ENCODE measurements at regions not wholly inside any gene's neighbourhood (a gene's known extent, or its start where the extent isn't known, plus 50 kb on each side); places are given as distances from the start of the nearest gene placed in this dataset.
"Not testable (repeated sequence)": the region's sequence is repeated elsewhere in the genome, so short reads cannot be mapped to it uniquely, and the experiment has no call there.

DNA sequence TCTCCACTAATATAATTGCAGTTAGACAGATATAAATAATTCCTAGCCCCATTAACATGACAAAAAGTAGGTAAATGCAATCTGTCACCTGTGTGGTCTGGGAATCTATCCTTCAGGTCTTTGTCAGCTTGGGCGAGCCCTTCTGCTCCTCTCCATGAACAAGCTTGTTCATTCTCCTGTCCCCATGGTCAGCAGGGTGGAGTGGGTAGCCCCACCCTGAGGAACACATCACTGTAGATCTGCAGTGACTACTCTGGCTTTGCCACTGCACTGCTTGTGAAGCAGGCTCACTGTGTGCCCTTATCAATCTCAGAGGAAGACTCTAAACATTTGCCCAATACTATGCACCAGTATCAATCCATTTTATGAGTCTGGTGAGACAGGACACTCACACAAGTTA is 279.0 kb downstream of the MATN1 start:
- no peak for DNase-seq (ENCODE audit: extremely low read depth in 1 of 2, low read depth in 1 of 2)

DNA sequence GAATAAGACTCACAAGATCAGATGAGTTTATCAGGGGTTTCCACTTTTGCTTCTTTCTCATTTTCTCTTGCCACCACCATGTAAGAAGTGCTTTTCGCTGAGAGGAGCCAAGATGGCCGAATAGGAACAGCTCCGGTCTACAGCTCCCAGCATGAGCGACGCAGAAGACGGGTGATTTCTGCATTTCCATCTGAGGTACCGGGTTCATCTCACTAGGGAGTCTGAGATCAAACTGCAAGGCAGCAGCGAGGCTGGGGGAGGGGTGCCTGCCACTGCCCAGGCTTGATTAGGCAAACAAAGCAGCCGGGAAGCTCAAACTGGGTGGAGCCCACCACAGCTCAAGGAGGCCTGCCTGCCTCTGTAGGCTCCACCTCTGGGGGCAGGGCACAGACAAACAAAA is 285.1 kb downstream of the MATN1 start:
- DNase-seq (ENCODE audit: extremely low read depth in 1 of 2, low read depth in 1 of 2) = not testable (repeated sequence)

GRCh38 chr1:30437059-30437576 is 286.3 kb downstream of the MATN1 start:
- no peak for DNase-seq (ENCODE audit: extremely low read depth in 1 of 2, low read depth in 1 of 2)

DNA sequence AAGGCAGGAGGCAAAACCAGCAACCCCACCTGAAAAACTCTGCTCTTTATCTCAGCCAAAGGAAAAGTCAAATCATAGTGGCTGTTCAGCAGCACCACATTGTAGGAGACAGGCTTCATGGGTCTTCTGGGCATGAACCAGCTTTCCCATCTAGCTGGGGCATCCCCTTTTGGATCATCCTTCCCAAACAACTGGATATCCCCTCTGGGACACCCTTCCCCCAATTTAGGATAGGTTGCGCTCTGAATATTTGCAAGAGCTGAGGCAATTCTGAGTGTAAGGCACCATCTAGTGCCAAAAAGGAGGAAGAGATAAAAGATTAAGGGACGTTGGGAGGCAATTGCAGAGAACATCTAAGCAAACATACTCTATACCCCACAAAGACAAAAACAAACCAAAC is 295.8 kb downstream of the MATN1 start:
- DNase-seq (ENCODE audit: extremely low read depth in 1 of 2, low read depth in 1 of 2) = no peak

DNA sequence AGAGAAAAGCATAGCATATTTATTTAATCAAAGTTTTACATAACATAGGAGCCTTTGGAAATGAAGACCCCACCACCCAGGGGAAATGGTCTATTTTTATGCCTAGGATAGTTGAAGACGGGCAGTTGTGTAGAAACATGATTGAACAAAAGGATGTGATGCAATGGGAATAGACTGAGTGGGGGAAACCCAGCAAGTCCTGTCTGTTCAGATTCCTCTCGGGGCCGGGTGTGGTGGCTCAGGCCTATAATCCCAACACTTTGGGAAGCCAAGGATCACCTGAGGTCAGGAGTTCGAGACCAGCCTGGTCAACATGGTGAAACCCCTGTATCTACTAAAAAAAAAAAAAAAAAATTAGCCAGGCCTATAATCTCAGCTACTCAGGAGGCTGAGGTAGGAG is 298.3 kb downstream of the MATN1 start:
- no peak for DNase-seq (ENCODE audit: extremely low read depth in 1 of 2, low read depth in 1 of 2)

- no peak for DNase-seq (ENCODE audit: extremely low read depth in 1 of 2, low read depth in 1 of 2)
Measured at GRCh38 chr1:30423570-30423969, 299.8 kb downstream of the MATN1 start.

DNA sequence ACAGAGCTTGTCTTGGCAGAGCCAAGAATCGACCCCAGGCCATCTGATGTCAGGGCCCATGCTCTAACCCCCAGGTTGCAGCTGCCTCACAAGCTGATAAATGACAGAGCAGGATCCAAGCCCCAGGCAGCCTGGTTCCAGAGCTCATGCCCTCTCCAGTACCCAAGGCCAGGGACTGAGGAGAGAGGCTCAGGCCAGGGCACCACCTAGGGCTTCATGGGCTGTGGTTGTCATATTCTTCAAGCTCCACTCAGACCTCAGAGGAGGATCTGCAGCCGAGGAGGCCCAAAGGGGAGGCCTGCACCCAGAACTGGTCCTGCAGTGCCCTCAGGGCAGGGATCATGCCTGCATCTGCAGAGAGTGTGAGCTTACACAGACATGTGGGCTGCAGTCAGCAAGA is 301.1 kb downstream of the MATN1 start:
- no peak for DNase-seq (ENCODE audit: extremely low read depth in 1 of 2, low read depth in 1 of 2)

DNA sequence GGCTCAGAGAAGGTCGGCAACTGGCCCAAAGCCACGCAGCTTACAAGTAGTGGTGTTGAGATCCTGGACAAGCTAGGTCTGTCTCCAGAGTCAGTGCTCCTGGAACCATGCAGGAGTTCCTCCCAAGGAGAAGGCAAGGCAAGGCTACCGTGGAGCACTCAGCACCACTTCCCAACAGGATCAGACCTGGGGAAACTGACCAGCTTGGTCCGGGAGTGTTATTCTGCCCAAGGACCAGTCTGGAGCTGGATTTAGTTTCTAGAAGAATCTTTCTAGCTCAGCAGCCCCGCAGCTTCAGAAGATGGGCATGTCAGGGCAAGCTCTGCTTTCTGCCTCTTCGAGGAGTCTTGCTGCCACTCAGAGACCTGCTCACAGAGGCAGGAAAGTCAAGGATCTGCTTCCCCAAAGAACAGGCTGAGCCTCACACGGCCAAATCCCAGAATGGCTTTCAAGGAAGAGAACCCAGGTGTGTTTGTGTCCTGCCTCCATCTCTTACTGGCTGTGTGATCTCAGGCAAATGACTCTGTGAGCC is 302.8 kb downstream of the MATN1 start:
- no peak for DNase-seq (ENCODE audit: extremely low read depth in 1 of 2, low read depth in 1 of 2)

GRCh38 chr1:30419831-30420230 is 303.6 kb downstream of the MATN1 start:
- DNase-seq (ENCODE audit: extremely low read depth in 1 of 2, low read depth in 1 of 2) = no peak

- DNase-seq (ENCODE audit: extremely low read depth in 1 of 2, low read depth in 1 of 2) = no peak
Measured at GRCh38 chr1:30418939-30419720, 304.3 kb downstream of the MATN1 start.

DNA sequence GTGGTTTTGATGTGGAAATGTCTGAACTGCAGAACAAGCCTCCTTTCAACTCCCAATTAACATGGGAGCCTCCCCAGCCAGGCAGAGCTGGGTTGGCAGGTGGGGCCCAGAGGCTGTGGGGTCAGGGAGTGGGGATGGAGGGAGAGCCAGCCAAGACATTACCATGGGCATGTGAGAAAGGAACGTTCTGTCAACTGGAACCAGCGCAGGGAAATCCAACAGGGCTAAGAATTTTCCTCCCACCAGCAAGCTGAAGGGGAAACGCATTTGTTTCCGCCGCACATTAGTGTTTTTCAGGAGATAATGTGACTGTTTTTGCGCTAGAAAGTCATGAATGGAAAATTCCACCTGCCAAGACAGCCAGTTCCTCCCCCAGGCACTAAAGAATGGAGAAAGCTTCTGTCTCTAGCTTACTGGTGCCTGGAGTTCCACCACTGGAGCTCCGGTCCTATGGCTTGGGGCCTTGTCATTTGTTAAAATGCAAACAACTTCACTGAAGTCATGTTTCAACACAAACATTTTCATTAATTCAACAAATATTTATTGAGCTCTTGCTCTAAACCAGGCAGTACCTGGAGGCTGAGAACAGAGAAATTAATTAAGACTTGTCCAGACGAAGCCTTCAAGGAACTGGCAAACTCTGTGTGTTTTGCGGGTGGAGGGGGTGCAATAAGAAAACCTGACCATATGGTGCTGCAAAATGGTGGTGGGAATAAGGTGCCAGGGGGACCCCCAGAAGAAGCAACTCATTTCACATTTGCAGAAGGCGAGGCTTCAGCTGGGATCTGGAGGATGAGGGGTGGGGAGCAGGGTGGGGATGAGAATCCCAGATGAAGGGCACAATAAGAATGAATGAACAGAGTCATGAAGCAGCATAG is 305.1 kb downstream of the MATN1 start:
- no peak for DNase-seq (ENCODE audit: extremely low read depth in 1 of 2, low read depth in 1 of 2)

- DNase-seq (ENCODE audit: extremely low read depth in 1 of 2, low read depth in 1 of 2) = no peak
Measured at GRCh38 chr1:30417701-30418046, 305.7 kb downstream of the MATN1 start.

- no peak for DNase-seq (ENCODE audit: extremely low read depth in 1 of 2, low read depth in 1 of 2)
Measured at GRCh38 chr1:30417001-30417700, 306.2 kb downstream of the MATN1 start.

GRCh38 chr1:30416221-30416820 is 307.1 kb downstream of the MATN1 start:
- no peak for DNase-seq (ENCODE audit: extremely low read depth in 1 of 2, low read depth in 1 of 2)

- no peak for DNase-seq (ENCODE audit: extremely low read depth in 1 of 2, low read depth in 1 of 2)
Measured at GRCh38 chr1:30415171-30415940, 308.0 kb downstream of the MATN1 start.

- DNase-seq (ENCODE audit: extremely low read depth in 1 of 2, low read depth in 1 of 2) = no peak
Measured at GRCh38 chr1:30414851-30415165, 308.6 kb downstream of the MATN1 start.

DNA sequence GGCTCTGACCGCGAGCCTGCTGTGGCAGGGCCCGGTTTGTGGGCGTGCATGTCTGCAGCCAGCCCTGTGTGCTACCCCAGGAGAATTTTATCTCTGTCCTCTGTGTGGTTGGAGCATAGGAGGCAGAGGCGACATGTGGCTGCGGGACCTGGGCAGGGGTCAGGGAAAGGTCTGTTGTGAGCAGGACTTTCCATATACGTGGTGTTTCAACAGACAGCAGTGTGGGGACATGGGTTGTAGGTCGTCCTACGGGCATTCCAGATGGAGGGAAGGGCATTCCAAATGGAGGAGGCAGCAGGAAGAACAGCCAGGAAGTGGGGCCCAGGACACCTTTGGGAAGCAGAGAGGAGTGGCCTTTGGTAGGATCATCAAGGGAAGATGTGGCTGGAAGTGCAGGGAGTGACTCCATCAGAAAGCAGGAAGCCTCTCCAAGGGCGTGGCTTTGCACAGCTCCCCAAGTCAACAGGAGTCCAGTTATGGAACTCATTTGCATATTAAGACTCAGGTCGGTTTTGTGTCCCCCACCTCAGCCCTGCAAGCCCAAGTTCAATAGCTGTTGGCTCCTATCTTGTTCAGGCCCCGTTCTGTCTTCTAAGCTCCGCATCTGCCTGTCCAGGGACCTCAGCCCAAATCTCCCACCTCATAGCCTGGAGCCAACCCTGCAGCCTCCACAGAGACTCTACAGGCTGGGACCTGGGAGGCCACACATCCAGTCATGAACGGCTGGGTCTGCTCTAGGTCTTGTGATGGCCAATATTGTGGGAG is 309.1 kb downstream of the MATN1 start:
- DNase-seq (ENCODE audit: extremely low read depth in 1 of 2, low read depth in 1 of 2) = no peak

- no peak for DNase-seq (ENCODE audit: extremely low read depth in 1 of 2, low read depth in 1 of 2)
Measured at GRCh38 chr1:30413606-30414005, 309.8 kb downstream of the MATN1 start.

GRCh38 chr1:30413111-30413440 is 310.3 kb downstream of the MATN1 start:
- DNase-seq (ENCODE audit: extremely low read depth in 1 of 2, low read depth in 1 of 2) = no peak
